Mesendoderm (in vitro differentiated cells): ENCODE measurements at regions not wholly inside any gene's neighbourhood (a gene's known extent, or its start where the extent isn't known, plus 50 kb on each side); places are given as distances from the start of the nearest gene placed in this dataset.

Source experiments
- DNase-seq: peaks from one replicate; pipeline ENCODE4 v3.0.0; 2013
- H2AK5ac ChIP-seq: 2 replicates; pipeline ENCODE4 v1.6.1; 2013; ENCODE audit warnings: low read length, inconsistent platforms
- H2BK120ac ChIP-seq: 2 replicates; pipeline ENCODE4 v1.6.1; 2013; ENCODE audit warnings: low read depth, mild to moderate bottlenecking, low read length, moderate library complexity, mixed read lengths
- H2BK15ac ChIP-seq: replicated peaks from 2 replicates; pipeline ENCODE4 v1.6.1; 2013; ENCODE audit warnings: low read depth, mild to moderate bottlenecking, moderate library complexity
- H2BK5ac ChIP-seq: 2 replicates; pipeline ENCODE4 v1.6.1; 2013; ENCODE audit warnings: low read length, inconsistent platforms
- H3K18ac ChIP-seq: 2 replicates; pipeline ENCODE4 v1.6.1; 2013; ENCODE audit warnings: mild to moderate bottlenecking, low read length, mixed read lengths
- H3K23ac ChIP-seq: one replicate; pipeline ENCODE4 v1.6.1; 2013; ENCODE audit warnings: low read length
- H3K27ac ChIP-seq: 2 replicates; pipeline ENCODE4 v1.5.1; 2013; ENCODE audit warnings: low read depth, mild to moderate bottlenecking, inconsistent platforms, low read length, moderate library complexity
- H3K27me3 ChIP-seq: 2 replicates; pipeline ENCODE4 v1.6.1; 2013; ENCODE audit warnings: low read length, control low read depth, mild to moderate bottlenecking, inconsistent platforms; ENCODE audit not compliant: insufficient read depth, poor library complexity
- H3K36me3 ChIP-seq: 2 replicates; pipeline ENCODE4 v1.6.1; 2013; ENCODE audit warnings: low read length, inconsistent platforms; ENCODE audit not compliant: control insufficient read depth, insufficient read depth
- H3K4ac ChIP-seq: one replicate; pipeline ENCODE4 v1.6.1; 2013; ENCODE audit warnings: low read depth, mild to moderate bottlenecking, low read length, moderate library complexity
- H3K4me1 ChIP-seq: 2 replicates; pipeline ENCODE4 v1.6.1; 2013; ENCODE audit warnings: low read depth, low read length, inconsistent platforms; ENCODE audit not compliant: control insufficient read depth
- H3K4me2 ChIP-seq: 2 replicates; pipeline ENCODE4 v1.6.1; 2013; ENCODE audit warnings: low read length
- H3K4me3 ChIP-seq: 2 replicates; pipeline ENCODE4 v1.5.1; 2013; ENCODE audit warnings: mild to moderate bottlenecking, low read length
- H3K56ac ChIP-seq: one replicate; pipeline ENCODE4 v1.6.1; 2013; ENCODE audit warnings: low read length
- H3K79me1 ChIP-seq: 2 replicates; pipeline ENCODE4 v1.6.1; 2013; ENCODE audit warnings: low read length, inconsistent platforms
- H3K79me2 ChIP-seq: 2 replicates; pipeline ENCODE4 v1.6.1; 2013; ENCODE audit warnings: mild to moderate bottlenecking, low read length; ENCODE audit not compliant: control insufficient read depth, insufficient read depth
- H3K9ac ChIP-seq: 2 replicates; pipeline ENCODE4 v1.6.1; 2013; ENCODE audit warnings: low read length, inconsistent platforms
- H4K5ac ChIP-seq: one replicate; pipeline ENCODE4 v1.6.1; 2013; ENCODE audit warnings: low read length
- H4K8ac ChIP-seq: one replicate; pipeline ENCODE4 v1.6.1; 2013; ENCODE audit warnings: low read depth, mild to moderate bottlenecking, control low read depth, low read length, moderate library complexity
- WGBS: extraction: QIAGEN DNeasy Blood & Tissue Kit; methylation state at CpG from one replicate; pipeline ENCODE4 v1.1.7; 2013; ENCODE audit warnings: low lambda C conversion rate, missing lambda C conversion rate; ENCODE audit not compliant: insufficient coverage; ENCODE audit errors: extremely low coverage; 5-methylcytosine and 5-hydroxymethylcytosine counted together

DNA sequence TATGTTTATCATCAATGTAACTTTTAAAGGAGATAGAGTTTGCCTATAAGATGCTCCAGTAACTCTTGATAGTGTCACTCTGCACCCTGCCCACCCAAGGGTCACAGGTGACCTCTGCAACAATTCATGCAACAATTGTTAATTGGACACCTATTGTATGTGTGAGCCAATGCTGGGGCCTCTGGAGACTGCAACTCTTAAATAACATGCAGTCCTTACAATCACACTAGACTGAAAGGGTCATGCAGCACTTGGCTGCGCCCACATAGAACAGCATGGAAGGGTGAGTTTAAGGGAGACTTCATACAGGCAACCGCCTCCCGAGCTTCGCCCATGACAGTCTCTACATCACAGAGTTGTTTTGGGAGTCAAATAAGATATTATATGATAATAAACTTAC, 137.1 kb upstream of the TWIST2 start:
- no peaks in the 10 kb centered on the region for H3K4me1 ChIP-seq
- no peak overlapping the region for H3K27ac ChIP-seq
- H3K18ac ChIP-seq: no peak overlapping the region
- H4K8ac ChIP-seq: no peak overlapping the region
- H4K5ac ChIP-seq: no peak overlapping the region
- H3K27me3 ChIP-seq: no peaks in the 10 kb centered on the region
- H3K9ac ChIP-seq: no peak overlapping the region
- no peak overlapping the region for H3K56ac ChIP-seq
- H3K79me1 ChIP-seq: no peaks in the 10 kb centered on the region
- no peak overlapping the region for H2AK5ac ChIP-seq
- H3K4ac ChIP-seq: no peak overlapping the region
- H3K4me3 ChIP-seq: no peak overlapping the region
- H2BK15ac ChIP-seq: no peak overlapping the region
- H3K4me2 ChIP-seq: no peak overlapping the region
- DNase-seq: no peak
- no peaks in the 10 kb centered on the region for H3K79me2 ChIP-seq
- no peak overlapping the region for H3K23ac ChIP-seq
- no CpG with 5 or more reads among the region's 4 CpGs for WGBS
- no peak overlapping the region for H2BK120ac ChIP-seq
- H3K36me3 ChIP-seq: no peaks in the 10 kb centered on the region
- no peak overlapping the region for H2BK5ac ChIP-seq

DNA sequence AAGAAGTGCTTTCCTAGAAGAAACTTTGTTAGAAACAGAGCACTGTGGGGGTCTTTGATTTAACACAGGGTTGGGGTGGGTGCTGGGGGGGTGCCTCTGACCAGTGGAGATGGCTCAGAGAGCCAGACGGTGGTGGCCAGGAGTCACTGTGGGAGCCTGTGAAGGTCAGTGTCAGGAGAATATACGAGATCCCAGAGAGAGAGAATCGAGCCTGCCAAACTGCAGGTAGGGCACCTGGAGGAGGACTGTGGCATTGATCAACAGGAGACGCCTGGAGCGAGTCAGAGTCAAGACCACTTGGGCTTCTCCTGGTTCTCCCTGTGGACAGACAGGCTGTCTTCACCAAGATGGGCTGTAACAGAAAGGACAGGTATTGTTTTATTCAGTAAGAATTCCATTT, 136.5 kb upstream of the TWIST2 start:
- H2BK15ac ChIP-seq: no peak overlapping the region
- H3K56ac ChIP-seq: no peak overlapping the region
- no CpG with 5 or more reads among the region's 5 CpGs for WGBS
- no peak overlapping the region for H3K4ac ChIP-seq
- H3K23ac ChIP-seq: no peak overlapping the region
- H3K36me3 ChIP-seq: no peaks in the 10 kb centered on the region
- DNase-seq: no peak
- H3K27ac ChIP-seq: no peak overlapping the region
- no peaks in the 10 kb centered on the region for H3K4me1 ChIP-seq
- no peak overlapping the region for H3K4me2 ChIP-seq
- H2BK120ac ChIP-seq: no peak overlapping the region
- no peak overlapping the region for H2BK5ac ChIP-seq
- H3K27me3 ChIP-seq: no peaks in the 10 kb centered on the region
- H4K5ac ChIP-seq: no peak overlapping the region
- no peaks in the 10 kb centered on the region for H3K79me1 ChIP-seq
- no peak overlapping the region for H3K18ac ChIP-seq
- no peak overlapping the region for H3K9ac ChIP-seq
- H3K79me2 ChIP-seq: no peaks in the 10 kb centered on the region
- H3K4me3 ChIP-seq: no peak overlapping the region
- no peak overlapping the region for H4K8ac ChIP-seq
- no peak overlapping the region for H2AK5ac ChIP-seq

DNA sequence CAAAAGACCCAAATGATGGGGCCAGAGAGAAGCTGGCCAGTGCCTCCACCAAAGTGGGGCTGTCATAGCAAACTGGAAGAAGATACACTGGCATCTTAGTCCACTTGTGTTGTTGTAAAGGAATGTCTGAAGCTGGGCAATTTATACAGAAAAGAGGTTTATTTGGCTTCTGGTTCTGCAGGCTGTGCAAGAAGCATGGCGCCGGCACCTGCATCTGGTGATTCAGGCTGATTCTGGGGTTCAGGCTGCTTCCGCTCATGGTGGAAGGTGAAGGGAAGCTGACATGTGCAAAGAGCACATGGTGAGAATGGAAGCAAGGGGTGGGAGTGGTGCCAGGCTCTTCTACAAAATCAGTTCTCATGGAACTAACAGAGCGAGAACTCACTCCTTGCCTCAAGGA, 135.9 kb upstream of the TWIST2 start:
- Histone ChIP-seq H3K27ac (no peak overlapping the region), H4K8ac (no peak overlapping the region), H4K5ac (no peak overlapping the region), H3K18ac (no peak overlapping the region), H3K4me3 (no peak overlapping the region), H3K4me1 (no peaks in the 10 kb centered on the region), H2BK5ac (no peak overlapping the region), H3K4ac (no peak overlapping the region), H3K79me2 (no peaks in the 10 kb centered on the region), H3K27me3 (no peaks in the 10 kb centered on the region), H3K36me3 (no peaks in the 10 kb centered on the region), H3K56ac (no peak overlapping the region), H3K79me1 (no peaks in the 10 kb centered on the region), H3K4me2 (no peak overlapping the region), H2BK15ac (no peak overlapping the region), H3K9ac (no peak overlapping the region), H2AK5ac (no peak overlapping the region), H2BK120ac (no peak overlapping the region), H3K23ac (no peak overlapping the region)
- no CpG with 5 or more reads among the region's 4 CpGs for WGBS
- DNase-seq: no peak

DNA sequence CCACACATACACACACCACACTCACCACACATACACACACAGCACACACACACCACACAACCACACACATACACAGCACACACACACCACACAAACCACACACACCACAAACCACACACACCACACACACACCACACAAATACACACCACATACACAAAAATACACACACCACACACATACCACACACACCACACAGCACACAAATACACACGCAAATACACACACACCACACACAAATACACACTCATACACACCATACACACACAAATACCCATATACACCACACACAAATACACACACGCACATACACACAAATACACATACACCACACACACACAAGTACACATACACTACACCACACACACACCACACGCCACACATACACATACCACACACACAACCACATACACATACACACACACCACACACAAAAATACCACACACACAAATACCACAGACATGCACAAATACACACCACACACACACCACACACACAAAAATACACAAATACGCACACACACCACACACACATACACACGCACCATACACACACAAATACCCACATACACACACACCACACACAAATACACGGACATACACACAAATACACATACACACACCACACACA, 134.6 kb upstream of the TWIST2 start:
- no peak overlapping the region for H4K8ac ChIP-seq
- no peak overlapping the region for H3K23ac ChIP-seq
- H2AK5ac ChIP-seq: no peak overlapping the region
- no peak overlapping the region for H4K5ac ChIP-seq
- 100% methylated on average over 6 of the region's 6 CpGs for WGBS
- no peak overlapping the region for H3K4me2 ChIP-seq
- no peaks in the 10 kb centered on the region for H3K79me2 ChIP-seq
- no peaks in the 10 kb centered on the region for H3K27me3 ChIP-seq
- no peak overlapping the region for H3K56ac ChIP-seq
- no peak overlapping the region for H3K4me3 ChIP-seq
- no peak for DNase-seq
- H3K79me1 ChIP-seq: no peaks in the 10 kb centered on the region
- no peak overlapping the region for H3K27ac ChIP-seq
- no peaks in the 10 kb centered on the region for H3K36me3 ChIP-seq
- no peaks in the 10 kb centered on the region for H3K4me1 ChIP-seq
- H3K9ac ChIP-seq: no peak overlapping the region
- H2BK5ac ChIP-seq: no peak overlapping the region
- no peak overlapping the region for H3K18ac ChIP-seq
- H2BK120ac ChIP-seq: no peak overlapping the region
- no peak overlapping the region for H2BK15ac ChIP-seq
- no peak overlapping the region for H3K4ac ChIP-seq

DNA sequence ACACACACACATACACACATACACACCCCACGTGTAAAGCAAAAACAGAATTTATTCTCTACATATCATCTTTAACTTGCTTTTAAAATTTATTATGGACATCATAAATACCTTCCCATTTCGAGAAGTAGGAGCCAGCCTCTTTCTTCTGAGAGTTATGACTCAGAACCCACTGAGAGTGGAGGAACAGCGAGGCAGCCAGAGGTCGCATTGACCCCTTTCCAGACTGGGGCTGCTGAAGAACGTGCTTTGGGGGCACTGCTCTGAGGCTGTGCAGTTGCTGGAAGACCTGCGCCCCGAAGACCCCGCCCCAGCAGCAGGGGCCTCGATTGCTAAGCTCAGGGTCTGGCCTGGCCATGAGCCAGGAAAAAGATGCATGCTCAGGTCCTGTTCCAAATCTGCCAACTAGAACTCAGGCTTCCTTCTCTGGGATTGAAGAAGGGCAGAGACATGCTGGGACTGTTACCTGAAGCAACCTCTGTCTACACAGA, 133.8 kb upstream of the TWIST2 start:
- Histone ChIP-seq H4K8ac (no peak overlapping the region), H3K79me1 (no peaks in the 10 kb centered on the region), H3K4me3 (no peak overlapping the region)

DNA sequence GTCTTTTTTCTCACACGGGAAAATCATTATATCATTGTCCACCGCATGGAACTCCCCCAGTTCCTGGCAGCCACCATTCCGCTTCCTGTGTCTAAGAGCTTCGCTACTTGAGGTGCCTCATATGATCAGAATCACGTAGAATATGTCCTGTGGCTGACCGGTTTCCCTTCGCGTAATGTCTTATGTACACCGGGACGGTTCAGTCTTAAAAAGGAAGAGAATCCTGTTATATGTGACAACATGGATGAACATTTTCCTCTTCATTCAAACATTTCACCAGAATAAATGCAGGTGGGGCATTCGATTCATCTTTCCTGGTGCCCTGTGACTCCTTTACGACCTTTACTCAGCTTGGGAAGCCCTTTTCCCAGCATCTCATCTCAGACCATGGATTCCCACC, 131.7 kb upstream of the TWIST2 start:
- no peaks in the 10 kb centered on the region for H3K27me3 ChIP-seq
- WGBS: no CpG with 5 or more reads among the region's 12 CpGs

More for the DNA sequence above, 133.8 kb upstream of the TWIST2 start:
- H3K79me2 ChIP-seq: no peaks in the 10 kb centered on the region
- H2BK5ac ChIP-seq: no peak overlapping the region
- no peak overlapping the region for H3K23ac ChIP-seq
- H4K5ac ChIP-seq: no peak overlapping the region
- no peak overlapping the region for H3K9ac ChIP-seq
- WGBS: 100% methylated on average over 1 of the region's 9 CpGs
- no peaks in the 10 kb centered on the region for H3K36me3 ChIP-seq
- no peak overlapping the region for H2BK15ac ChIP-seq
- H3K27me3 ChIP-seq: no peaks in the 10 kb centered on the region
- no peak overlapping the region for H3K4ac ChIP-seq
- no peak for DNase-seq
- no peak overlapping the region for H2AK5ac ChIP-seq
- H3K56ac ChIP-seq: no peak overlapping the region
- no peak overlapping the region for H3K27ac ChIP-seq
- no peaks in the 10 kb centered on the region for H3K4me1 ChIP-seq
- no peak overlapping the region for H2BK120ac ChIP-seq
- no peak overlapping the region for H3K18ac ChIP-seq
- no peak overlapping the region for H3K4me2 ChIP-seq

More for the DNA sequence above, 131.7 kb upstream of the TWIST2 start:
- Histone ChIP-seq H3K36me3 (no peaks in the 10 kb centered on the region), H3K18ac (no peak overlapping the region), H3K79me2 (no peaks in the 10 kb centered on the region), H3K27ac (no peak overlapping the region), H3K9ac (no peak overlapping the region), H2BK15ac (no peak overlapping the region), H2BK5ac (no peak overlapping the region), H3K79me1 (no peaks in the 10 kb centered on the region), H2AK5ac (no peak overlapping the region), H3K56ac (no peak overlapping the region), H2BK120ac (no peak overlapping the region), H3K4me3 (no peak overlapping the region), H3K4me2 (no peak overlapping the region), H3K4me1 (no peaks in the 10 kb centered on the region), H4K5ac (no peak overlapping the region), H3K4ac (no peak overlapping the region), H3K23ac (no peak overlapping the region), H4K8ac (no peak overlapping the region)
- no peak for DNase-seq
